DMS53 (cell line): ENCODE measurements at regions not wholly inside any gene's neighbourhood (a gene's known extent, or its start where the extent isn't known, plus 50 kb on each side); places are given as distances from the start of the nearest gene placed in this dataset.
"Not testable (repeated sequence)": the region's sequence is repeated elsewhere in the genome, so short reads cannot be mapped to it uniquely, and the experiment has no call there.

Experiments
- DNase-seq: peaks from one replicate; lab custom pipeline; 2025; lab: John Stamatoyannopoulos, UW

- no peak for DNase-seq
Observed at GRCh38 chr11:134845474-134846327, 433.7 kb upstream of the B3GAT1 start.

DNA sequence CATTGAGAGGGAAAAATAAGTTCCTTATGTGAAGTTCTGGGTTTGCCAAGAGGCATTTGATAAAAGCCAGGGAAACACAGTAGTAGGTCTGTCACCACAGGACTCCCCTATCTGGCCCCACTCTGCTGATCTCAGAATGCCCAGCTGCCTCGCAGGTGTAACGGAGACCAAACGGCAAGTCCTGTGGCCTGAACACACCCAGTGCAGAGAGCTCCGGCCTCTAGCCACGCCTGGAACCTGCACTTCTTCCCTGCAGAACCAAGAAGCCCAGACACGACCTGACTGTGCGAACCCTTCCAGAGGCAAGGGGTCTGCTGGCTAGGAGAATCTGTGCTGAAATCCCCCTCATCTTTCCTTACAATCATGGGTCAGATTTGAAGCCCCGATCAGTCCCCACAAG lies 432.8 kb upstream of the B3GAT1 start:
- no peak for DNase-seq

DNA sequence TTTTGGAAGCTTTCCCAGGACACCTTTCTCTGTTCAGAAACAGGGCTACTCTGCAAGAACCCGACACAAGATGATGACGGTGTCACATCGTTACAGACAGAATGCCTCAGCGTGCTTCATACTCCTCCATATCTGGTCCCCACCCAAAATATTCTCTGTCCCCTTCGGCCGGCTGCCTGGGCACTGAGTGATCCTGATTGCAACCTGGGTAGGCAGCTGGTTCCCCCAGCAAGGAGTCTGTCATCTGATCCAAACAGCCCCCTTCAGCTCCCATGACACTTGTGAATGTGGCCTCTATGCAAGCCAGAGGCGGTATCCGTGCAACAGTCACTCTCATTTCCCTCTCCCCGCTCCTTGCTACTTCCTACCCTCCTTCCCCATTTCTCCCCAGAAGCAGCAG lies 431.7 kb upstream of the B3GAT1 start:
- no peak for DNase-seq

GRCh38 chr11:134843020-134843419 lies 431.0 kb upstream of the B3GAT1 start:
- no peak for DNase-seq

- DNase-seq = peak; percentile 35
Observed at GRCh38 chr11:134841972-134842371, 429.9 kb upstream of the B3GAT1 start.

DNA sequence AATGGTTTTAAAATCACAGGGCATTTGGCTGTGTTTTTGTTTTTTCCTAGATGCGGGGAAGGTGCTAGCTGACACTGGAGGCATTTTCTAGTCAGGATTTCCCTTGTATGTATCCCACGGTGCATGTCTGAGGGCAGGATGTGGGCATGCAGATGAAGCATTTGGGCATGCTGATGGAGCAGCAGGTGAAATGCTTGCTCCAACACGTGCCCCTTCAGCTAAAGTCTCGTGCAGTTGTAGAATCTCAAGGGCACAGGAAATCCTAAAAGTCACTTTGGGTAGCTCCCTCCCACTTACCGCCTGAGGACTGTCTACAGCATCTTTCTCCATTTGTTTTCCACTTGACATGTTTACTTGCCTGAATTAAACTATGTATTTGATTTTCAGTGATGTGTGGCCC lies 429.4 kb upstream of the B3GAT1 start:
- peak; percentile 61 for DNase-seq

GRCh38 chr11:134840945-134841344 lies 428.9 kb upstream of the B3GAT1 start:
- no peak for DNase-seq

DNA sequence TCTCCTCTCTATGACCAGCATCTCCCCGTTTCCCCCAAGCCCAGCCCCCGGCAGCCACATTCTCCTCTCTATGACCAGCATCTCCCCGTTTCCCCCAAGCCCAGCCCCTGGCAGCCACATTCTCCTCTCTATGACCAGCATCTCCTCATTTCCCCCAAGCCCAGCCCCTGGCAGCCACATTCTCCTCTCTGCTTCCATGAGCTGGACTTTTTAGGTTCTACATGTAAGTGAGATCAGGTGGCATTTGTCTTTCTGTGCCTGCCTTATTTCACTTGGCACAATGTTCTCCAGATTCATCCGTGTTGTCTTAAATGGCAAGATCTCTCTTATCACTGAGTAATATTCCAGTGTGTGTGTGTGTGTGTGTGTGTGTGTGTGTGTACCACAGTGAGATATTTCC lies 428.1 kb upstream of the B3GAT1 start:
- DNase-seq = not testable (repeated sequence)

- DNase-seq = no peak
Observed at GRCh38 chr11:134838708-134839107, 426.7 kb upstream of the B3GAT1 start.

GRCh38 chr11:134837887-134838232 lies 425.8 kb upstream of the B3GAT1 start:
- DNase-seq = no peak

DNA sequence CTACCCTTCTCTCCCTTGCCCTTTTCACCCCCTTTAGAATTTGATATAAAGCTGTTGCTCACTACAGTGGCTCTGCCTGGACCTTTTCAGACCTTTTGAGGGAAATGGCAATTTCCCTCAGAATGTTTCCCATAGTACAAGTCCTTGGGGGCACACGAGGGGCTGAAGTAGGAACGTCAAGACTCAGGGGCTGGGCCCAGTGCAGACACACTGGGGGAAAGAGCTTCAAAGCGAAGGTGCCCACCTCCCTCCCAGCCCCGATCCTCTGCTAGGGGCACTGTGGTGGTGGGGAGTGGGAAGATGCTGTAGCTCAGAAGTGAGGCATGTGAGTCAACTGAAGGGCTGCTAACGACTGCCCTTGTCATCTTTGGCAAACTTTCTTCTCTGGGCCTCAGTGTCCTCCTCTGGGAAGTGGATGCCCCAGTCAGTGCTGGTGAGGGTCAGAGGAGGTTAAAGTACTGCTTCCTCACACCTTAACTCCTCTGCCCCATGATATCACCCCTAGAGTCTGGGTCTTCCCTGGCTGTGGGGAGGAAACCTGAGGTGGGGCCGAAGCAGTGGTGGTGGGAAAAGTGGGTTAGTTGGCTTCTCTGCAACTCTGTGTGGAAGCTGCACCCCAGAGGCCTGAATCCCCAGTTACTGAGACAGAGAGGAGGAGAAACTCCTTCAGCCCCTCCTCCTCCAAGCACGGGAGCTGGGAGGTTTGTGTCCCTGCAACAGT lies 425.3 kb upstream of the B3GAT1 start:
- no peak for DNase-seq

DNA sequence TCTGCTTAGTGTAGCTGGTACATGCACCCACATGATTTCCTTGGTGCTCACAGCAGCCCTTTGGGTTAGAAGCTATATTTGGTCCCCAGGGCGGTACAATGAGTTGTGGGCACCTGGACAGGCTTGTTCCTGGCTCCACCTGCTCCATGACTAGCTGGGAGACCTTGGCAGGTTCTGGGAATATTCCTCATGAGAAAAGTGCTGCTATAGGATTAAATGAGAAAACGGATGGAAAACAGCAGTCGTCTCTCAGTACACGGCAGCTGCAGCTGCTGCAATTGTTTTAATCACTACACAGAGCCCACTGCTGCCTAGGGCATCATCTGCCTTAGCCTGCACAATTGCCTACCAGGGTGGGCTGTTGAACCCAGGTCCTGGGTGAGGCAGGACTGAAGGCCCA lies 424.5 kb upstream of the B3GAT1 start:
- DNase-seq = no peak

DNA sequence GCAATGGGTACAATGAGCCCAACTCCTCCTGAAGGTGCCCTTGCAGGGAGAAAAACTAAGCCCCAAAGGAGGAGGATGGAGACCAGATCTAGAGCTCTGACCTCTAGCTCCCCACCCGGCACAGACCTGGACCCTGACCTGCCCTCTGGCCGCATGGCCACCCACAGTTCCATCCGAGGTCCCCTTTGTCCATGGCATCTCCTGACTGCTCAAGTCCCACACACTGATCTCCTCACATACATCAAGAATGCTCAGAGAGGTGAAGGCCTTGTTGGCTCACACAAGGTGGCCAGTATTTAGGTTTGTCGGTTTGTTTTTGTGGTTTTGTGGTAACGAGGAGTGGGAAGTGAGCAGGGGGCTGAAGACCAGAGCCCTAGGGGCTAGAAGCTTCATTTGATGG lies 423.5 kb upstream of the B3GAT1 start:
- DNase-seq = no peak

DNA sequence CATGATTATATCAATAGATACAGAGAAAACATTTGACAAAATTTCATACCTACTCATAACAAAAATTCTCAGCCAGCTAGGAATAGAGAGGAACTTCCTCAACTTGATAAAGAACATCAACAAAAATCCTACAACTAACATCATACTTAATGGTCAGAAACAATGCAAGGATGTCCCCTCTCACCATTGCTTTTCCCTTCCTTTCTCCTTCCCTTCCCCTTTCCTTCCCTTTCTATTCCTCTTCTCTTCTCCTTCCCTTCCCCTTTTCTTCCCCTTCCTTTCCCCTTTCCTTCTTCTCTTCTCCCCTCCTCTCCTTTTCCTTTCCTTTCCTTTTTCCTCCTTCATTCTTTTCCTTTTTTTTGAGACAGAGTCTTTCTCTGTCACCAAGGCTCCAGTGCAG lies 418.3 kb upstream of the B3GAT1 start:
- no peak for DNase-seq

DNA sequence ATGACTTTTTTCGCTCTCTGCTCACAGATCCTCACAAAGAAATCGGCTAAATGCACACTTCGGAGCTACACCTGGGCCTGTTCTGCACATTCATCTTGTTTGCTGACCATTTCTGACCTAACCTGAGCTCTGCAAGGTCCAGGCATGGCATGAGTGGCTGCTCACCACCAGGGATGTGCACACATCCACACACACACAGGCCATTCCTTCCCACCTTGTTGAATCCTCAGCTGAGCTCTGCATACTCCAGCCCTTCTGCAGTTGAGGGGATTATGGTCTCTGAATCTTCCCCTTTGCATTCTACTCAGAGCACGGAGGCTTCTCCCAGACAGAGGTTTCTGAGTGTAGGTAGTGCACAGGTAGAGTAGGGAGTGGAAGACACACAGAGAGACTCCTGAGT lies 411.9 kb upstream of the B3GAT1 start:
- no peak for DNase-seq

- no peak for DNase-seq
Observed at GRCh38 chr11:134822897-134823296, 410.9 kb upstream of the B3GAT1 start.

DNA sequence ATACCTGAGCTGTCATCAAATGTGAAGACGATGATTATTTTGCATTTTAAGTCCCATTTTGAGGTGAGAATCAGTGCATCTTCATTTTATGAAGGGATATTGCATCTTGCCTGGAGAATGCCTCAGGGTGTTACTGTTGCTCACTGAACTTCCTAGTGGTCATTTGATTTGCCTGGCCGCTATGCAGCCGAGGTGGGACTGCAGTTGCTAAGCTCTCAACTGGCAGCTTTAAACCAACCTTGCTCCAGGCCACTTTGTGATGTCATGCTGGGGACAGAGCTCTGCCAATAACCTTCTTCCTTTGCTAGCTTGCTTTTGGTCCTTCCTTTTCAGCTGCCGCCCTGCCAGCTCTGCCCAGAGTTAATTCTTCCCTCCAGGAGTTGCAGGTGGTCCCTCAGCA lies 409.4 kb upstream of the B3GAT1 start:
- no peak for DNase-seq

- DNase-seq = no peak
Observed at GRCh38 chr11:134819041-134819440, 407.0 kb upstream of the B3GAT1 start.

GRCh38 chr11:134818516-134818915 lies 406.5 kb upstream of the B3GAT1 start:
- no peak for DNase-seq

DNA sequence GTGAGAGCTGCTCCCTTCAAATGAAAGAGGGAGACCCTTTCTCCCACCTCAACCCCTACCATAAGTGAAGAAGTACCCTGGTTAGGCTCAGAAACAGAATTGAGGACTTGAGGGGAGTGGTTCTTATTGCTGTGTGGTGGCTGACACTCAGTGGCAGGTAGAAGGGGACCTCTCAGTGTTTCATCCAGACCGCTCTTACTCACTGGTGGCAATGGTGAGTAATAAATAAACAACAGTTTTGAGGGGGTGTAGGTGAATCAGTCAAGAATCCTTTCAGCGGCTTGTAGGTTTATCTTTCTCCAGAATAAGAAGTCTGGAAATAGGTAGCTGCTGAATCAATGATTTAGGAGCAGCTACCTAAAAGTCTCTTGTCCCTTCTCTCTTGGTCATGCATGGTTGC lies 403.4 kb upstream of the B3GAT1 start:
- peak; percentile 20 for DNase-seq

- DNase-seq = no peak
Observed at GRCh38 chr11:134807997-134808396, 396.0 kb upstream of the B3GAT1 start.

DNA sequence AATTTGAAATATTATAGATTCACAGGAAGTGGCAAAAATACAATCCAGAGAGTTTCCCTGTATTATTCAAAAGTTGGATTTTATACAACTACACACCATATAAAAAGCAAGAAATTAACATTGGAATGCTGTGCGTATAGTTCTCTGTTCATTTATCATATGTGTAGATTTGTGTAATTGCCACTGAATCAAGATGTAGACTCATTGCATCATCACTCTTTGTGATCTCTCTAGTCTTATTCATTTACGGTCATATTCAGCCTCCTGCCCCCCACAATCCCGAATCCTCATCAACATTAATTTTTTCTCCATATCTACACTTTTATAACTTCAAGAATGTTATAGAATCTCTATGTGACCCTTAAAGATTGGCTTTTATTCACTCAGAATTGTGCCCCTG lies 390.6 kb upstream of the B3GAT1 start:
- DNase-seq = no peak

DNA sequence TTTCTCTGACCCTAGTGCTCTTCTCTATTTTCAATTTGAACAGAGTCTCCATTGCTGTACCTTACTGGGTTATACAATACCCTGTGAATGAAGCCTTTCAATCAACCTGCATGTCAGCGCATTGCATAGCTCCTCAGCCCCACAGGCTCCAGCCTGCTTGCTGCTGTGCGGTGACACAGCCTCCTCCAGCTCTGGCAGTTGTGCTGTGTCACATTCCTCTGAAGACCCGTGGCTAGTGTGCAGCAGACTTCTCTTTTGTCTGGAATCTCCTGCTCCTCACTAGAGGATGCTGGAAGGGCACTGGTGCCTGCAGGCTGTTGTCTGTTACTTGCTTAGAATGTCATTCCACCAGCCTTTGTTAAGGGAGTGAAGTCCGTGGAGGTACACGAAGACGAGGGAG lies 390.1 kb upstream of the B3GAT1 start:
- no peak for DNase-seq

GRCh38 chr11:134801570-134801969 lies 389.5 kb upstream of the B3GAT1 start:
- DNase-seq = no peak
